ENCODE measurements at regions not wholly inside any gene's neighbourhood (a gene's known extent, or its start where the extent isn't known, plus 50 kb on each side); places are given as distances from the start of the nearest gene placed in this dataset.
A peak's percentile ranks its signal among the peaks of the same experiment; 100 is the strongest.

GRCh38 chr2:150003544-150003943, 416.0 kb upstream of the MMADHC start:
- no peak for DNase-seq (ENCODE audit: low spot score)

DNA sequence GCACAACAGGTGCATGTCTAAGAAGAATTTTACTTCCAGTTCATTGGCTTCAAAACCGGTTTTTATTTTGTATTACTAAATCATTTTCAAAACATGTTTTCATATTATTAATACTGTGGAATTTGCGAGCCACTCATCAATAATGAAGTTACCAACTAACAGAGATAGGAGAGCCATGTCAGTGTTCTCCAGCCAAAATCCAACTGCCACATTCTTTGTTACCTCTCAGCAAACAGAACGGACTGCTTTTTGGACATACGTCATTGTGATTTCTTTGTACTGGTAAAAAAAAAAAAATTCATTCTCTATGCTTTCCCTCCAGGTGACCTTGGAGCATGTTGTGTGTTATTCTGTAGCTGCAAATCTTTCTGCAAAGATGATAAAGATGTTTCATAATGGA, 414.2 kb upstream of the MMADHC start:
- no peak for DNase-seq (ENCODE audit: low spot score)

DNA sequence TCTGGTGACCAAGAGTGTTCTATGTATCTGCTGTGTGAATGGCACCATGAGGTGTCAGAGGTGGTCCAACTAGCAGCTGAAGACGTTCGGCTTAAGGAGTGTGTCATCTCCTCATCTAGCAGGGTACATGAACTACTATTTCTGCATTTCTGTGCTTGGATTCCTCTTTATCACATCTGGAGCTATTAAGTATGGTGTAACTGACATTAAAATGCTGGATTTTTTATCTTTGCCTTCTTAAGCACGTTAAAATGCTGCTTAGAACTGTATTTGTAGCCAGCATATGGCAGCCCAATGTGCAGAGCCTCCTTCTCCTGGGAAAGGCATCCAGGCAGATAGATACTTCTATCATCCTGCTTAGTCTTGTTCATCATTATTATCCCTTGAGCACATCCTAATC, 409.3 kb upstream of the MMADHC start:
- DNase-seq (ENCODE audit: low spot score) = no peak

DNA sequence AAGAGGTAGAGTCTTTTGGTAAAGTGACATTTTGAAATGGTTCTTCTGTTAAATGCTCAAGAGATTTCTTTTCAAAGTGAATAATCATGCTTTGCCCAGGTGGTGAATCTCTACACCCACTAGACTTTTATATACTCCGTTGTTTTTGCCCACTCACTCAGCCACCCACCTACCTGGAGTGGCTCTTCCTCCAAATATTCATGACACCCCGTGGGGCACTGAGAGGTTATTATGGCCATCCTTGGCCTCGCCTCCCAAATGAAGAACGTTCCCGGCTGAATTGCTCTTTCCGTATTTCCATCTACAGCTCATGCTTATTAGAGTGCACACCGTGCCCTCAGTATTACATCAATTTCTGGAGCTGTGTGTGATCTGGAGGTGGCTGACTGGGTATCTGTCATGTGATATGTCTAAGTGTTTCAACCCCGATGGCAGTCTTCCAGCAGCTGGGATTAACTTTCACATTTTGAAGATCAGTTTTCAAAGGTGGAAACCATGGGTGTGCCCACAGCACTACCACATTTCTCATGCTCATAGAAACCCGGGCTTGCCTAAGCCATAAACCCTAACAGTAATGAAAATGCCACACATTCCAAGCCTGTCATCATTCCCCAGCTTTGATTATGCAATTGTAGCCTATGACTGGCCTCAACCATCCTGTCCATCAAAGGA, 406.6 kb upstream of the MMADHC start:
- DNase-seq (ENCODE audit: low spot score) = peak; percentile 34

DNA sequence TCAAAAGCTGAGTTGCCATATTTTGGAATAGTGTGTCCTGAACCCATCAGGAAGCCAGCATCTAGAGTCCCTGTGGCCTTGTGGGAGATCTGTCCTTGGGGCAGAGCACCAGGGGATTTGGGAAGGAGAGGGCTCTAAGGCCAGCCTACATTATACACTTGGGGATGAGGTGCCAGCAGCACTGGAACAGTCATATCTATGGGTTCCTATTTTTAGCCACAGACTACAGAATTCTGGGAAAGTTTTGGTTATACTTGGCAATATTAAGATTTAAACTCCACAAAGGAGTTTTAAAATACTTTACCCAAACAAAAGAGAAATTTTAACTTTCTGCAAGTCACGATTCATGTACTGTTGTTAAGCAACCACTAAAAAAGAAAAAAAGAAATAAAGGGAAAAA, 405.7 kb upstream of the MMADHC start:
- no peak for DNase-seq (ENCODE audit: low spot score)

DNA sequence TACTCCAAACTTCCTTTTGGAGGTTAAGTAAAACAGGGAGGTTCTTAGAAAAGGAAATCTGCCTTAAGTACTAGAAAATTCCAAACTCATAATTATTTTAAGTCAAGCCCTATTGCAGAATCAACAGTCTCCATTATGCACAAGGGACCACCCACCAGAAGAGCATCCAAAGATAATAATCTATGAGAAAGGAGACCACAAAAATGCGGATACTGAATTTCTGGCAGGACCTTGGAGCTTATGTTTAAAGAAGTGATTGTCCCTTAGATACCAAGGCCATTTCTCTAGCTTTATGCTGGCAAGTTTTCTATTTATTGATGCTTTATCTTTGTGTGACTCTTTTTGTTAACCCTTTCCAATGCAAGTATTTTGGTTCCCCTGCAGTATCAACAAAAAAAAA, 404.0 kb upstream of the MMADHC start:
- no peak for DNase-seq (ENCODE audit: low spot score)

DNA sequence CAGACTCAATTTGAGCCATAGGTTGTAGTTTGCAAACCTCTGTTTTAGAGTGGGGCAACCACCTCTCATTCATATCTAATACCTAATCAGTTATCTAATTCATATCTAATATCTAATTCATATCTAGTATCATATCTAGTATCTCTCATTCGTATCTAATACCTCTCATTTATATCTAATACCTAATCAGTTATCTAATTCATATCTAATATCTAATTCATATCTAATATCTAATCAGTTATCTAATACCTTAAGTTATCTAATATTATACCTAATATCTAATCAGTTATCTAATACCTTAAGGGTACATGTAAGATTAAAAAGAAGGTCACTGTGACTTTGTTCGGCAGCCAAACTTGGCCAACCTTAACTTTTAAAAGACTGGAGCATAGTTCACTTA, 403.4 kb upstream of the MMADHC start:
- no peak for DNase-seq (ENCODE audit: low spot score)

- DNase-seq (ENCODE audit: low spot score) = no peak
Measured at GRCh38 chr2:149989447-149990063, 402.0 kb upstream of the MMADHC start.

GRCh38 chr2:149988361-149988760, 400.8 kb upstream of the MMADHC start:
- no peak for DNase-seq (ENCODE audit: low spot score)

- no peak for DNase-seq (ENCODE audit: low spot score)
Measured at GRCh38 chr2:149986861-149987260, 399.3 kb upstream of the MMADHC start.

- no peak for DNase-seq (ENCODE audit: low spot score)
Measured at GRCh38 chr2:149984311-149984710, 396.7 kb upstream of the MMADHC start.

GRCh38 chr2:149972066-149972465, 384.5 kb upstream of the MMADHC start:
- DNase-seq (ENCODE audit: low spot score) = no peak

DNA sequence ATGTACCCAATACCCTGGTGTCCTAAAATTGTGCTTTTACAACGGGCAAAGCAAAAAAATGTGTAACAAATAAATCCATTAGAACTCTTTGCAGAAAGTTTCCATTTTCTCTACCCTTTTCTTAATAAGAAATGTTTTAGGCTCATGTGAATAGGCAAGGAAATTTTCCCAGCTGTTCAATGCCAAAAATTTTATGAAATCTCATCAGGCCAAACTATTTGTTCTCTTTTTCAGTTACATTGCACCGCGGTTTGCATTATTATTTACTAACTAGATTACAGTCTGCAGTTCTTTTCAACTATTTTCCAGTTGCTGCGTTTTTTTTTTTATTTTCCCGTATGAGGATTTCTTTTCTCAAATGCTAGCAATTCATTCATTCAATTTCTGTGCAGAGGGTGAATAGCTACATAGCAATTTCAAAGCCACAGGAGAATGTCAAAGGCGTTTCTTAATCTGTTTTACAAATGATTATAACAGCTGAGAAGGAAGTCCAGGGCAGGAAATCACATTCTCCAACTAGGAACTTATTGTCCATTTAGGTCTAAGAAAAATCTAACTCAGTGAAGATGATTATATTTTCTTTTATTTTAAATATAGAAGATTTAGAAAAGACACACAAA, 367.5 kb upstream of the MMADHC start:
- no peak for DNase-seq (ENCODE audit: low spot score)

GRCh38 chr2:149953627-149954026, 366.1 kb upstream of the MMADHC start:
- DNase-seq (ENCODE audit: low spot score) = no peak

DNA sequence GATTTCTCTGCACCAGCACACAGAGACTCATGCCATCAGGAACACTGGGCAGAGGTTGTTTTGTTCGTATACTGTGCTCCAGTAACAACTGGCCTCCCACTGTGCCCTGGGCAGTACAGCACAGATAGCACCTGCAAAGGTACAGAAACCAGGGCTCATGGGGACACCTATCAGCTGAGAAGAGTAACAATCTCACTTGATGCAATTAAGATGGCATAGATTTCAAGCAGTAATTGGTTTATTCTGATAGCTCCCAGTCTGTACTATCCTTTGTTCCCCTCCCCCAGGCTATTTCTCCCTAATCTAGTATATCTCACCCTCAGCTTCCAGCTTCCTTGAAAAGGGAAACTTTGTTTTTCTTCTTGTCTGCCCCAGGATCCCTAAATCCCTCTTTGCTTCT, 343.9 kb upstream of the MMADHC start:
- DNase-seq (ENCODE audit: low spot score) = peak; percentile 13

DNA sequence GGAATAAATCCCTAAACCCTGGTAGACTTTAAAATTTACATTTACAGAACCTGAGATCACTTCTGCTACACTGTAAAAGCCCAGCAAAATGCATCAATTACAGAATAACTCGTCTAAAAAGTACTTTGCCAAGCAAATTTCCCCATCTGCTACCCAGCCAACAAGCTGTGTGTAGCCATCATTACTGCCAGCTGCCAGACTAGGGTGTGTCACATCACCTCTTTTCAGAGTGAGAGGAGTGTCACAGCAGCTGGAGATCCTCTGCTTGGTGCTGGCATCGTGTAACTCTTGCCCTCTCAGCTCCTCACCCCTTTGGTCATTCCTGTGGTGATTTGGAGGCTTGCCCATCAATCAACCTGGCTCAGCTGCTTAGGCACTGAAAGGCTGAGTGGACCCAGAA, 340.4 kb upstream of the MMADHC start:
- DNase-seq (ENCODE audit: low spot score) = no peak

- DNase-seq (ENCODE audit: low spot score) = no peak
Measured at GRCh38 chr2:149926149-149926548, 338.6 kb upstream of the MMADHC start.

GRCh38 chr2:149924549-149925213, 337.1 kb upstream of the MMADHC start:
- DNase-seq (ENCODE audit: low spot score) = no peak

DNA sequence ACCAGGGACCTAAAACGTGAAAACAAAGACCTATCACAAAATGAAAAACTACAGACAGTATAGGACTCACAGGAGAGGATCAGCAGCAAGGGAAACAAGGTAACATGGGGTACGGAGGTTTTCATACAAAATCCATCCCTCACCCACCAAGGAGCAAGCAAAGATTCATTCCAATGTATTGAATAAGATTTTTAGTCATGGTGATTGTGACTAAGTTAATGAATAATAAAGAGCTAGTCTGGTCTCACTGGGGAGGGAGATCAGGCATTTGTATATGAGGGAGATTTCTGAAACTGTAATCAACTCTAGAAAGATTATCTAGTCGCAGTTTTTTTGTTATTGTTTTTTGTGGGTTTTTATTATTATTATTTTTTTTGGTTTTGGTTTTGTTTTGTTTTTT, 336.5 kb upstream of the MMADHC start:
- DNase-seq (ENCODE audit: low spot score) = no peak

DNA sequence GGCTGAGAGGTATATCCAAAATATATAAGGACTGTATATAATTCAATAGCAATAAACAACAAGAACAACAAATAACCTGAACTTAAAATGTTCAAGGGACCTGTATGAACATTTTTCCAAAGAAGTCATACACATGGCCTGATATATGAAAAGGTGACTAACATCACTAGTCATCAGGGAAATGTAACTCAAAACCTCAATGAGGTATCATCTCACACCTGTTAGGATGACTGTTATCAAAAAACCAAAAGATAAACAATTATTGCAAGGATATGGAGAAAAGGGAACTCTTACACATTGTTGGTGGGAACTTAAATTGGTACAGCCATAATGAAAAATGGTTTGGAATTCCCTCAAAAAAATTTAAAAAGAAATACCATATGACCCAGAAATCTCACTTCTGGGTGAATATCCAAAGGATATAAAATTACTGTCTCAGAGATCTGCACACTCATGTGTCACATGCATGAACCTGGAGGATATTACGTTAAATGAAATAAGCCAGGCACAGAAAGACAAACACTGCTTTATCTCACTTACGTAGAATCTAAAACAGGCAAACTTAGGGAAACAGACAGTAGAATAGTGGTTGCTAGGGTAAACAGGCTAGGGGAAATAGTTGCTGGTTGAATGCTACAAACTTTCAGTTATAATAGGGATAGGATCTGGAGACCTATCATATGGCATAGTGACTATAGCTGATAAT, 334.5 kb upstream of the MMADHC start:
- no peak for DNase-seq (ENCODE audit: low spot score)

DNA sequence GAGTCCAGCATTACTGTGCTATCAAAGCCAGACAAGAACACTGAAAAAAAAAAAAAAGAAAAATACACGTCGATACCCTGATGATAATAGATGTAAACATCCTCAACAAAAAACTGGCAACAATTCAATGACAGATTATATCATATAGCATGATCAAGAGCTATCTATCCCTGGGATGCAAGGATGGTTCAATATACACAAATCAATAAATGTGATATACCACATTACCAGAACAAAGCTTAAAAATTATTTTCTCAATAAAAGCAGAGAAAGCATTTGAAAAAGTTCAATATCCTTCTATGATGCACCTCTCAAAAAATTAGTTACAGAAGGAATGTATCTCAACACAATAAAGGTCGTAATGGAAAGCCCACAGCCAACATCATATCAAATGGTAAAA, 332.8 kb upstream of the MMADHC start:
- no peak for DNase-seq (ENCODE audit: low spot score)

DNA sequence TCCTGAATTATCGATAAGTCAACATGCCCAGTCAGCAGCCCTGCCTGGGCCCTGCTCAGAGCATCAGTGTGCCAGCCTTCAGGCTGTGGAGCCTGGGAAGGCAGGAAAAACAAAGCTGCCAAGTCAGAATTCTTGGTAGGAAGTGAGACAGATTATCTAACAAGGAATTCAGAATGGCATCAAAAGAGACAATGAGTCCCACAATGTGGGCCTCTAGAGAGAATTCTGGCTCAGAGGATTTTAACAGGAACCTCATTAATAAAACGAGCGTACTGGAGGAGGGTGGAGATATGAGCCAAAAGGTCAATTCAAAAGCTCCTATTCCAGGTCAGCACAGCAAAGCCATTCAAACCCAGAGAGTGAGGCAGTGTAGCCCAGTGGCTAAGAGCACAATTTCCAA, 327.6 kb upstream of the MMADHC start:
- DNase-seq (ENCODE audit: low spot score) = no peak
